PC-9 (cell line): ENCODE measurements at regions not wholly inside any gene's neighbourhood (a gene's known extent, or its start where the extent isn't known, plus 50 kb on each side); places are given as distances from the start of the nearest gene placed in this dataset.

Experiments used
- CTCF ChIP-seq: fragments of 200-600 bp; sonication (generic); conservative IDR thresholded peaks from 2 replicates; pipeline ENCODE4 v1.6.1; 2017; ENCODE audit warnings: mixed run types, antibody characterized with exemption, mild to moderate bottlenecking, moderate library complexity
- EZH2 ChIP-seq: fragments of 200-600 bp; sonication (generic); IDR thresholded peaks from 2 replicates; pipeline ENCODE4 v1.8.0; 2017; ENCODE audit warnings: antibody characterized with exemption, low read depth

- no peak for TF ChIP-seq CTCF
- no peak for TF ChIP-seq EZH2
Measured at GRCh38 chr18:55072698-55073097, 113.4 kb upstream of the CCDC68 start.
